ENCODE measurements at regions not wholly inside any gene's neighbourhood (a gene's known extent, or its start where the extent isn't known, plus 50 kb on each side); places are given as distances from the start of the nearest gene placed in this dataset.

- no peaks in the 10 kb centered on the region for H3K9me3 ChIP-seq (ENCODE audit: control insufficient read depth in 5 of 5, low read length in 5 of 5)
- no peaks in the 10 kb centered on the region for H3K36me3 ChIP-seq (ENCODE audit: control insufficient read depth in 5 of 5, insufficient read depth in 5 of 5, low read length in 5 of 5)
- H3K27me3 ChIP-seq (ENCODE audit: control insufficient read depth in 5 of 5, insufficient read depth in 4 of 5, low read length in 5 of 5) = no peaks in the 10 kb centered on the region
- H3K4me1 ChIP-seq (ENCODE audit: control insufficient read depth in 5 of 5, insufficient read depth in 5 of 5, low read length in 5 of 5) = no peaks in the 10 kb centered on the region
- H3K4me3 ChIP-seq (ENCODE audit: low read depth in 1 of 5, low read length in 5 of 5) = no peak overlapping the region
- no peak overlapping the region for H3K27ac ChIP-seq (ENCODE audit: low read depth, low read length)
- H3K9ac ChIP-seq (ENCODE audit: low read length in 5 of 5) = no peak overlapping the region
These were observed 205.9 kb upstream of the HES1 start for GRCh38 chr3:193929921-193930646.

- Histone ChIP-seq H3K27ac (ENCODE audit: low read depth, low read length) (no peak overlapping the region), H3K9ac (ENCODE audit: low read length in 5 of 5) (no peak overlapping the region), H3K27me3 (ENCODE audit: control insufficient read depth in 5 of 5, insufficient read depth in 4 of 5, low read length in 5 of 5) (no peaks in the 10 kb centered on the region), H3K4me1 (ENCODE audit: control insufficient read depth in 5 of 5, insufficient read depth in 5 of 5, low read length in 5 of 5) (no peaks in the 10 kb centered on the region), H3K36me3 (ENCODE audit: control insufficient read depth in 5 of 5, insufficient read depth in 5 of 5, low read length in 5 of 5) (no peaks in the 10 kb centered on the region), H3K9me3 (ENCODE audit: control insufficient read depth in 5 of 5, low read length in 5 of 5) (no peaks in the 10 kb centered on the region), H3K4me3 (ENCODE audit: low read depth in 1 of 5, low read length in 5 of 5) (no peak overlapping the region)
These were observed 203.8 kb upstream of the HES1 start for GRCh38 chr3:193932136-193932535.

- no peak overlapping the region for H3K27ac ChIP-seq (ENCODE audit: low read depth, low read length)
- H3K27me3 ChIP-seq (ENCODE audit: control insufficient read depth in 5 of 5, insufficient read depth in 4 of 5, low read length in 5 of 5) = no peaks in the 10 kb centered on the region
- no peak overlapping the region for H3K4me3 ChIP-seq (ENCODE audit: low read depth in 1 of 5, low read length in 5 of 5)
- H3K9ac ChIP-seq (ENCODE audit: low read length in 5 of 5) = no peak overlapping the region
- H3K4me1 ChIP-seq (ENCODE audit: control insufficient read depth in 5 of 5, insufficient read depth in 5 of 5, low read length in 5 of 5) = no peaks in the 10 kb centered on the region
- H3K36me3 ChIP-seq (ENCODE audit: control insufficient read depth in 5 of 5, insufficient read depth in 5 of 5, low read length in 5 of 5) = no peaks in the 10 kb centered on the region
- H3K9me3 ChIP-seq (ENCODE audit: control insufficient read depth in 5 of 5, low read length in 5 of 5) = no peaks in the 10 kb centered on the region
These were observed 203.4 kb upstream of the HES1 start for GRCh38 chr3:193932576-193932975.

- Histone ChIP-seq H3K9me3 (ENCODE audit: control insufficient read depth in 5 of 5, low read length in 5 of 5) (no peaks in the 10 kb centered on the region), H3K4me3 (ENCODE audit: low read depth in 1 of 5, low read length in 5 of 5) (no peak overlapping the region), H3K9ac (ENCODE audit: low read length in 5 of 5) (no peak overlapping the region), H3K27me3 (ENCODE audit: control insufficient read depth in 5 of 5, insufficient read depth in 4 of 5, low read length in 5 of 5) (no peaks in the 10 kb centered on the region), H3K27ac (ENCODE audit: low read depth, low read length) (no peak overlapping the region), H3K36me3 (ENCODE audit: control insufficient read depth in 5 of 5, insufficient read depth in 5 of 5, low read length in 5 of 5) (no peaks in the 10 kb centered on the region), H3K4me1 (ENCODE audit: control insufficient read depth in 5 of 5, insufficient read depth in 5 of 5, low read length in 5 of 5) (no peaks in the 10 kb centered on the region)
These were observed 202.5 kb upstream of the HES1 start for GRCh38 chr3:193933451-193933850.

- no peaks in the 10 kb centered on the region for H3K36me3 ChIP-seq (ENCODE audit: control insufficient read depth in 5 of 5, insufficient read depth in 5 of 5, low read length in 5 of 5)
- no peak overlapping the region for H3K9ac ChIP-seq (ENCODE audit: low read length in 5 of 5)
- no peak overlapping the region for H3K27ac ChIP-seq (ENCODE audit: low read depth, low read length)
- no peak overlapping the region for H3K4me3 ChIP-seq (ENCODE audit: low read depth in 1 of 5, low read length in 5 of 5)
- H3K9me3 ChIP-seq (ENCODE audit: control insufficient read depth in 5 of 5, low read length in 5 of 5) = no peaks in the 10 kb centered on the region
- no peaks in the 10 kb centered on the region for H3K27me3 ChIP-seq (ENCODE audit: control insufficient read depth in 5 of 5, insufficient read depth in 4 of 5, low read length in 5 of 5)
- H3K4me1 ChIP-seq (ENCODE audit: control insufficient read depth in 5 of 5, insufficient read depth in 5 of 5, low read length in 5 of 5) = no peaks in the 10 kb centered on the region
These were observed 200.0 kb upstream of the HES1 start for GRCh38 chr3:193935916-193936315.

GRCh38 chr3:193938613-193939012 is 197.3 kb upstream of the HES1 start:
- Histone ChIP-seq H3K9ac (ENCODE audit: low read length in 5 of 5) (no peak overlapping the region), H3K4me1 (ENCODE audit: control insufficient read depth in 5 of 5, insufficient read depth in 5 of 5, low read length in 5 of 5) (no peaks in the 10 kb centered on the region), H3K9me3 (ENCODE audit: control insufficient read depth in 5 of 5, low read length in 5 of 5) (no peaks in the 10 kb centered on the region), H3K27me3 (ENCODE audit: control insufficient read depth in 5 of 5, insufficient read depth in 4 of 5, low read length in 5 of 5) (no peaks in the 10 kb centered on the region), H3K36me3 (ENCODE audit: control insufficient read depth in 5 of 5, insufficient read depth in 5 of 5, low read length in 5 of 5) (no peaks in the 10 kb centered on the region), H3K27ac (ENCODE audit: low read depth, low read length) (no peak overlapping the region), H3K4me3 (ENCODE audit: low read depth in 1 of 5, low read length in 5 of 5) (no peak overlapping the region)

GRCh38 chr3:193939527-193939926 is 196.4 kb upstream of the HES1 start:
- no peaks in the 10 kb centered on the region for H3K4me1 ChIP-seq (ENCODE audit: control insufficient read depth in 5 of 5, insufficient read depth in 5 of 5, low read length in 5 of 5)

GRCh38 chr3:193940526-193940925 is 195.4 kb upstream of the HES1 start:
- H3K27me3 ChIP-seq (ENCODE audit: control insufficient read depth in 5 of 5, insufficient read depth in 4 of 5, low read length in 5 of 5) = peaks cover 0 to 4% (median 0%) of the 10 kb centered on the region in 5 donors
- no peak overlapping the region for H3K9ac ChIP-seq (ENCODE audit: low read length in 5 of 5)
- no peaks in the 10 kb centered on the region for H3K4me1 ChIP-seq (ENCODE audit: control insufficient read depth in 5 of 5, insufficient read depth in 5 of 5, low read length in 5 of 5)
- H3K27ac ChIP-seq (ENCODE audit: low read depth, low read length) = no peak overlapping the region
- H3K9me3 ChIP-seq (ENCODE audit: control insufficient read depth in 5 of 5, low read length in 5 of 5) = no peaks in the 10 kb centered on the region
- no peak overlapping the region for H3K4me3 ChIP-seq (ENCODE audit: low read depth in 1 of 5, low read length in 5 of 5)
- no peaks in the 10 kb centered on the region for H3K36me3 ChIP-seq (ENCODE audit: control insufficient read depth in 5 of 5, insufficient read depth in 5 of 5, low read length in 5 of 5)

More at GRCh38 chr3:193939527-193939926, 196.4 kb upstream of the HES1 start:
- Histone ChIP-seq H3K27me3 (ENCODE audit: control insufficient read depth in 5 of 5, insufficient read depth in 4 of 5, low read length in 5 of 5) (peaks cover 0 to 1% (median 0%) of the 10 kb centered on the region in 5 donors), H3K27ac (ENCODE audit: low read depth, low read length) (no peak overlapping the region), H3K4me3 (ENCODE audit: low read depth in 1 of 5, low read length in 5 of 5) (no peak overlapping the region), H3K9me3 (ENCODE audit: control insufficient read depth in 5 of 5, low read length in 5 of 5) (no peaks in the 10 kb centered on the region), H3K9ac (ENCODE audit: low read length in 5 of 5) (no peak overlapping the region), H3K36me3 (ENCODE audit: control insufficient read depth in 5 of 5, insufficient read depth in 5 of 5, low read length in 5 of 5) (no peaks in the 10 kb centered on the region)

GRCh38 chr3:193941486-193941885 is 194.5 kb upstream of the HES1 start:
- Histone ChIP-seq H3K4me1 (ENCODE audit: control insufficient read depth in 5 of 5, insufficient read depth in 5 of 5, low read length in 5 of 5) (peaks cover 0 to 3% (median 0%) of the 10 kb centered on the region in 5 donors), H3K9ac (ENCODE audit: low read length in 5 of 5) (no peak overlapping the region), H3K36me3 (ENCODE audit: control insufficient read depth in 5 of 5, insufficient read depth in 5 of 5, low read length in 5 of 5) (no peaks in the 10 kb centered on the region), H3K27ac (ENCODE audit: low read depth, low read length) (no peak overlapping the region), H3K27me3 (ENCODE audit: control insufficient read depth in 5 of 5, insufficient read depth in 4 of 5, low read length in 5 of 5) (peaks cover 0 to 4% (median 0%) of the 10 kb centered on the region in 5 donors), H3K4me3 (ENCODE audit: low read depth in 1 of 5, low read length in 5 of 5) (no peak overlapping the region), H3K9me3 (ENCODE audit: control insufficient read depth in 5 of 5, low read length in 5 of 5) (no peaks in the 10 kb centered on the region)

- peaks cover 0 to 4% (median 0%) of the 10 kb centered on the region in 5 donors for H3K27me3 ChIP-seq (ENCODE audit: control insufficient read depth in 5 of 5, insufficient read depth in 4 of 5, low read length in 5 of 5)
- H3K27ac ChIP-seq (ENCODE audit: low read depth, low read length) = no peak overlapping the region
- no peak overlapping the region for H3K9ac ChIP-seq (ENCODE audit: low read length in 5 of 5)
- H3K9me3 ChIP-seq (ENCODE audit: control insufficient read depth in 5 of 5, low read length in 5 of 5) = no peaks in the 10 kb centered on the region
- H3K4me1 ChIP-seq (ENCODE audit: control insufficient read depth in 5 of 5, insufficient read depth in 5 of 5, low read length in 5 of 5) = peaks cover 0 to 7% (median 0%) of the 10 kb centered on the region in 5 donors
- H3K36me3 ChIP-seq (ENCODE audit: control insufficient read depth in 5 of 5, insufficient read depth in 5 of 5, low read length in 5 of 5) = no peaks in the 10 kb centered on the region
- no peak overlapping the region for H3K4me3 ChIP-seq (ENCODE audit: low read depth in 1 of 5, low read length in 5 of 5)
These were observed 193.4 kb upstream of the HES1 start for GRCh38 chr3:193942516-193943055.
